Epithelial cell of esophagus (primary cell): ENCODE measurements at regions not wholly inside any gene's neighbourhood (a gene's known extent, or its start where the extent isn't known, plus 50 kb on each side); places are given as distances from the start of the nearest gene placed in this dataset.
"Not testable (repeated sequence)": the region's sequence is repeated elsewhere in the genome, so short reads cannot be mapped to it uniquely, and the experiment has no call there.

Experiments
- DNase-seq: peaks from one replicate; pipeline ENCODE4 v3.0.0; 2010; ENCODE audit warnings: low read depth
- H3K4me3 ChIP-seq: 2 replicates; pipeline ENCODE4 v1.5.1; 2011; ENCODE audit warnings: mild to moderate bottlenecking, low read length, control low read depth
- TF ChIP-seq, protein P1 (sequence below): IDR thresholded peaks from 2 replicates; pipeline ENCODE4 v1.5.1; 2011; ENCODE audit warnings: low read depth, mild to moderate bottlenecking, low read length, control low read depth, inconsistent platforms; ENCODE audit not compliant: insufficient read depth; ENCODE audit errors: missing control alignments

GRCh38 chr17:63293323-63294075 is 152.6 kb downstream of the CYB561 start:
- no peak overlapping the region for H3K4me3 ChIP-seq
- TF ChIP-seq, protein P1, sequence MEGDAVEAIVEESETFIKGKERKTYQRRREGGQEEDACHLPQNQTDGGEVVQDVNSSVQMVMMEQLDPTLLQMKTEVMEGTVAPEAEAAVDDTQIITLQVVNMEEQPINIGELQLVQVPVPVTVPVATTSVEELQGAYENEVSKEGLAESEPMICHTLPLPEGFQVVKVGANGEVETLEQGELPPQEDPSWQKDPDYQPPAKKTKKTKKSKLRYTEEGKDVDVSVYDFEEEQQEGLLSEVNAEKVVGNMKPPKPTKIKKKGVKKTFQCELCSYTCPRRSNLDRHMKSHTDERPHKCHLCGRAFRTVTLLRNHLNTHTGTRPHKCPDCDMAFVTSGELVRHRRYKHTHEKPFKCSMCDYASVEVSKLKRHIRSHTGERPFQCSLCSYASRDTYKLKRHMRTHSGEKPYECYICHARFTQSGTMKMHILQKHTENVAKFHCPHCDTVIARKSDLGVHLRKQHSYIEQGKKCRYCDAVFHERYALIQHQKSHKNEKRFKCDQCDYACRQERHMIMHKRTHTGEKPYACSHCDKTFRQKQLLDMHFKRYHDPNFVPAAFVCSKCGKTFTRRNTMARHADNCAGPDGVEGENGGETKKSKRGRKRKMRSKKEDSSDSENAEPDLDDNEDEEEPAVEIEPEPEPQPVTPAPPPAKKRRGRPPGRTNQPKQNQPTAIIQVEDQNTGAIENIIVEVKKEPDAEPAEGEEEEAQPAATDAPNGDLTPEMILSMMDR = no peak
- DNase-seq = peak; percentile 19

DNA sequence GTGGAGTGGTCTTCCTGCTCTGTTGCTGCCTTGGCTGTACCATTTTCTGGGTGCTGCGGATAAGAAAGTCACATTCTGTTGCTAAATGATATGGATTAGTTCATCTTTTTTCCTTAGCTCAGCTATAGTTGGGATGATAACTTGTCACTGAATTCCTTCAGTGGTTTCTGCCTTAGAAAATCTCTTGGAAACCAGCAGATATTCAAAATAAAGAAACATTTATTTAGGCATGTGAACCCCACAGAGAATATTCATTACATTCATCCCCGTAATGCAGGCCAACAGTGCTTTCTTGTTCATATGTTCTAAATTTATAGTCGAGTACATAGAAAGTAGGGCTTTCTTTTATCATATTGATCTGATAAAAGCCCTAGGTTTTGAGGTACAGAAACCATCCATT is 151.3 kb downstream of the CYB561 start:
- DNase-seq = no peak
- no peak overlapping the region for H3K4me3 ChIP-seq
- TF ChIP-seq, protein P1 = no peak

GRCh38 chr17:63295288-63295687 is 150.8 kb downstream of the CYB561 start:
- no peak overlapping the region for H3K4me3 ChIP-seq
- DNase-seq = no peak
- TF ChIP-seq, protein P1 = no peak

- no peak for DNase-seq
- TF ChIP-seq, protein P1 = no peak
- no peak overlapping the region for H3K4me3 ChIP-seq
These were observed 150.1 kb downstream of the CYB561 start for GRCh38 chr17:63295839-63296590.

DNA sequence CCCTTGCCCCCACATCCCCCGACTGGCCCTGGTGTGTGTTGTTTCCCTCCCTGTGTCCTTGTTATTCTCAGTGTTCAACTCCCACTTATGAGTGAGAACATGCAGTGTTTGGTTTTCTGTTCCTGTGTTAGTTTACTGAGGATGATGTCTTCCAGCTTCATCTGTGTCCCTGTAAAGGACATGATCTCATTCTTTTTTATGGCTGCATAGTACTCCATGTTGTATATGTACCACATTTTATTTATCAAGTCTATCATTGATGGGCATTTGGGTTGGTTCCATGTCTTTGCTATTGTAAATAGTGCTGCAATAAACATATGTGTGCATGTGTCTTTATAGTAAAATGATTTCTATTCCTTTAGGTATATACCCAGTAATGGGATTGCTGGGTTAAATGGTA is 147.2 kb downstream of the CYB561 start:
- DNase-seq, H3K4me3 ChIP-seq: not testable (repeated sequence)

DNA sequence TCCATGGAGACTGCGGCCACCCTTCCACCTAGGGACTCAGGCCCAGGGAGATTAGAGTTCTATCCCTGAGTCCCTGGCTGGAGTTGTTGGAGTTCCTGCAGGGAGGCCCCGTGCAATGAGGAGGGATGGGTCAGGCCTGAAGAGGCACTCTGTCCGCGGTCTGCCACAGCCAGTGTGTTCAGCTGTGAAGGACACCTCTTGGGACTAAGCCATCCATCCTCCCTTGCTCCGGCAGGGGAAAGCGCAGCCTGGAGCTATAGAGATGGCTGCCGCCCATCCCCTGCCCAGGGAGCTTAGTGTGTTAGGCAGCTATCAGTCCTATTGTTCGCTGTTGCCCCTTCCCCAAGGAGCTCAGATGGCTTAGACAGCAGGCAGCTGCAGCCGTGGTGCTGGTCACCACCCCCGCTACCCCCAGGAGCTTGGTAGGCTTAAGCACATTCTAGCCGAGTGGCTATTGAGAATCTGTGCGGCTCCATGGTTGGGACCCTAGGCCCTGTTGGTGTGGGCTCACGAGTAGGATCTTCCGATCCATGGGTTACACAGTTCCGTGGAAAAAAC is 141.3 kb downstream of the CYB561 start:
- no peak overlapping the region for H3K4me3 ChIP-seq
- TF ChIP-seq, protein P1 = no peak
- no peak for DNase-seq

DNA sequence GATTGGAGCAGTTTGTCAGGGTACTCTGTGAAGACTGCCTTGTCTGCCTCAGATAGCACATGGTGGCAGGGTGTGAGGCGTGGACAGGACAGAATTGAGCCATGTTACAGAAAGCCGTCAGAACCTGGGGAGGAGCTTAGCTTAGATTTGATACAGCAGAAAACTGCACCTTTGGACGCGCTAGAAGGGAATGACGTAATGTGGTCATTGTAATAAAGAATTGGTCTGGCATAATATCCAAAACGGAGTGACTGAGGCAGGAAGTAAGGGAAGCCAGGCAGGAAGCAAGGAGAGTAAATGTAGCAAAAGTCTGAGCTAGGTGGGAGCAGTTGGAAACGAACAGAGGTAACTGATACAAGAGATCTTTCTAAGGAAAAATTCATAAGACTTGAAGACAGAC is 140.2 kb downstream of the CYB561 start:
- no peak for DNase-seq
- no peak overlapping the region for H3K4me3 ChIP-seq
- TF ChIP-seq, protein P1 = no peak
